Lower lobe of right lung (tissue), 2 donors: ENCODE measurements at regions not wholly inside any gene's neighbourhood (a gene's known extent, or its start where the extent isn't known, plus 50 kb on each side); places are given as distances from the start of the nearest gene placed in this dataset.

Source experiments
- ATAC-seq, 2 donors: fragments of 200-7000 bp; cut with Tn5 transposase; one replicate each; pipeline ENCODE4 v1.9.1; 2020 to 2022; ENCODE audit warnings: mild to moderate bottlenecking in 2 of 2, moderate library complexity in 2 of 2
- DNase-seq: peaks from one replicate; pipeline ENCODE4 v3.0.0-alpha.2; 2020
- H3K27ac ChIP-seq: fragments of 200-600 bp; one replicate; pipeline ENCODE4 v1.8.0; 2022
- H3K27me3 ChIP-seq: fragments of 200-600 bp; one replicate; pipeline ENCODE4 v1.8.0; 2022; ENCODE audit warnings: low read depth
- H3K36me3 ChIP-seq: fragments of 200-600 bp; one replicate; pipeline ENCODE4 v1.8.0; 2022; ENCODE audit warnings: mild to moderate bottlenecking
- H3K4me1 ChIP-seq: fragments of 200-600 bp; one replicate; pipeline ENCODE4 v1.8.0; 2022
- H3K4me3 ChIP-seq: fragments of 200-600 bp; one replicate; pipeline ENCODE4 v1.8.0; 2022; ENCODE audit warnings: mild to moderate bottlenecking
- H3K9me3 ChIP-seq: fragments of 200-600 bp; one replicate; pipeline ENCODE4 v1.8.0; 2022
- CTCF ChIP-seq: fragments of 200-600 bp; IDR thresholded peaks from one replicate; pipeline ENCODE4 v1.8.0; 2022; ENCODE audit warnings: antibody characterized with exemption, mild to moderate bottlenecking
- intact Hi-C: fragments of 100-400 bp; cut with DNase I; formaldehyde crosslinking; loops from one replicate; pipeline ENCODE4 v1.11.0; 2022
- donor health status: DM: no; HTN: yes; CAD: no; lungs with severe emphysema.

GRCh38 chr20:55472704-55473103 is 532.6 kb downstream of the CBLN4 start:
- TF ChIP-seq CTCF = no peak
- no peak overlapping the region for H3K4me3 ChIP-seq
- H3K9me3 ChIP-seq = no peaks in the 10 kb centered on the region
- ATAC-seq (no peak), DNase-seq (no peak)
- no peaks in the 10 kb centered on the region for H3K27me3 ChIP-seq
- intact Hi-C loops = no loop called here
- H3K4me1 ChIP-seq = no peaks in the 10 kb centered on the region
- H3K27ac ChIP-seq = no peak overlapping the region
- no peaks in the 10 kb centered on the region for H3K36me3 ChIP-seq

GRCh38 chr20:55471052-55472006 is 534.0 kb downstream of the CBLN4 start:
- intact Hi-C loops = no loop called here
- ATAC-seq = no peak
- no peak for TF ChIP-seq CTCF

GRCh38 chr20:55469074-55469473 is 536.2 kb downstream of the CBLN4 start:
- intact Hi-C loops = no loop called here
- no peak overlapping the region for H3K4me3 ChIP-seq
- DNase-seq (no peak), ATAC-seq (no peak)
- no peaks in the 10 kb centered on the region for H3K27me3 ChIP-seq
- no peak overlapping the region for H3K27ac ChIP-seq
- no peaks in the 10 kb centered on the region for H3K36me3 ChIP-seq
- H3K4me1 ChIP-seq = no peaks in the 10 kb centered on the region
- TF ChIP-seq CTCF = no peak
- H3K9me3 ChIP-seq = no peaks in the 10 kb centered on the region

More at GRCh38 chr20:55471052-55472006, 534.0 kb downstream of the CBLN4 start:
- H3K9me3 ChIP-seq = no peaks in the 10 kb centered on the region
- no peaks in the 10 kb centered on the region for H3K27me3 ChIP-seq
- H3K4me3 ChIP-seq = no peak overlapping the region
- no peak overlapping the region for H3K27ac ChIP-seq
- no peaks in the 10 kb centered on the region for H3K4me1 ChIP-seq
- H3K36me3 ChIP-seq = no peaks in the 10 kb centered on the region
- DNase-seq = no peak

GRCh38 chr20:55461519-55461918 is 543.8 kb downstream of the CBLN4 start:
- no peaks in the 10 kb centered on the region for H3K4me1 ChIP-seq
- no peak overlapping the region for H3K27ac ChIP-seq
- H3K27me3 ChIP-seq = no peaks in the 10 kb centered on the region
- ATAC-seq (no peak), DNase-seq (no peak)
- intact Hi-C loops = no loop called here
- H3K4me3 ChIP-seq = no peak overlapping the region
- no peaks in the 10 kb centered on the region for H3K9me3 ChIP-seq
- H3K36me3 ChIP-seq = no peaks in the 10 kb centered on the region
- TF ChIP-seq CTCF = no peak

GRCh38 chr20:55456316-55456940 is 548.9 kb downstream of the CBLN4 start:
- ATAC-seq = no peak
- no peak for TF ChIP-seq CTCF
- no peak for DNase-seq
- no peaks in the 10 kb centered on the region for H3K4me1 ChIP-seq
- no peak overlapping the region for H3K4me3 ChIP-seq
- no peak overlapping the region for H3K27ac ChIP-seq
- H3K9me3 ChIP-seq = no peaks in the 10 kb centered on the region
- H3K36me3 ChIP-seq = no peaks in the 10 kb centered on the region
- no peaks in the 10 kb centered on the region for H3K27me3 ChIP-seq
- intact Hi-C loops = no loop called here
